Glutamatergic neuron (in vitro differentiated cells): ENCODE measurements at regions not wholly inside any gene's neighbourhood (a gene's known extent, or its start where the extent isn't known, plus 50 kb on each side); places are given as distances from the start of the nearest gene placed in this dataset.

Source experiments
- DNase-seq: peaks from one replicate; pipeline ENCODE4 v3.0.0; 2022
- H3K27ac Mint-ChIP-seq: one replicate; pipeline ENCODE4 v1.8.0; 2020; ENCODE audit warnings: mild to moderate bottlenecking, mixed read lengths, inconsistent platforms; ENCODE audit not compliant: unreplicated experiment
- H3K27me3 Mint-ChIP-seq: one replicate; pipeline ENCODE4 v1.8.0; 2020; ENCODE audit warnings: mild to moderate bottlenecking, moderate library complexity, mixed read lengths, inconsistent platforms; ENCODE audit not compliant: unreplicated experiment
- H3K36me3 Mint-ChIP-seq: one replicate; pipeline ENCODE4 v1.8.0; 2020; ENCODE audit warnings: mild to moderate bottlenecking, mixed read lengths, inconsistent platforms; ENCODE audit not compliant: unreplicated experiment
- H3K4me1 Mint-ChIP-seq: one replicate; pipeline ENCODE4 v1.8.0; 2020; ENCODE audit warnings: mild to moderate bottlenecking, low read depth, mixed read lengths, inconsistent platforms; ENCODE audit not compliant: unreplicated experiment
- H3K4me3 Mint-ChIP-seq: one replicate; pipeline ENCODE4 v1.8.0; 2020; ENCODE audit warnings: mild to moderate bottlenecking, mixed read lengths, inconsistent platforms; ENCODE audit not compliant: unreplicated experiment
- H3K9me3 Mint-ChIP-seq: one replicate; pipeline ENCODE4 v1.8.0; 2020; ENCODE audit warnings: mild to moderate bottlenecking, moderate library complexity, mixed read lengths, inconsistent platforms; ENCODE audit not compliant: unreplicated experiment
- CTCF ChIP-seq: fragments of 200-600 bp; sonication (generic); IDR thresholded peaks from one replicate; pipeline ENCODE4 v1.5.0; 2021; ENCODE audit not compliant: partially characterized antibody, unreplicated experiment

DNA sequence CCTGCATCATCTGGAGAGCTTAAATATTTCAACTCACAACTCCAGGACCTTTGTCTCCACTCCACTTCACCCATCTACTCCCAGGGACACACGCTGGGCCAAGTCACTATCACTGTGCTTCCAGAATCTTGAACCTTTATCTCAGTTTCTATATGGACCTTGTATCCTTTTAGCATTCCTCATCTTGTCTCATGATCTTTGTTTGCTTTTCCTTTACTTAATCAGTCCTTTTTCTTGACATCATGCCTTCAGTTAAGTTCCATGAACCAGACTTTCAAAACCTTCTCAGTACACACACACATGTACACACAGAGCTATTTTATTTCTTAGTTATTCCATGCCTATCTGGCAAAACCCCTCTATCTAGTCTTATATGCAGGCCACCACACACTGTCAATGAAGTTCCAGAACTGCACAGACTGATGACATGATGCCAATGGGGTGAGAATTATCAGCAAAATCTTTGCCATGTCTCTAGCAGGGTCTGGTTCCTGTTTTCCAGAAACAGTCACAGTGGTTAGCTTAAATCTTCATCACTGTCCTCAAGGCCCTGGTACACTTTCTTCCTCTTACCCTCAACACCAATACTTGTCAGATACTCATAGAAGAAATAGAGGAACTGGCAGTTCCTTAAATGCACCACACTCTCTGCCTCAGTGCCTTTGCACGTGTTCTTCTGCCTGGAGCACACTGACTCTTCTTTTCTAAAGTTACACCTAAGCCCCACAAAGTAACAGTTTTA, 77.6 kb upstream of the STARD13 start:
- H3K27me3 Mint-ChIP-seq, result peaks cover 1% of the 10 kb centered on the region
- H3K9me3 Mint-ChIP-seq, result peaks cover 5% of the 10 kb centered on the region
- no peak overlapping the region for H3K27ac Mint-ChIP-seq
- H3K36me3 Mint-ChIP-seq, result peaks cover 8% of the 10 kb centered on the region
- H3K4me3 Mint-ChIP-seq, result no peak overlapping the region
- DNase-seq, result no peak
- no peak for TF ChIP-seq CTCF
- H3K4me1 Mint-ChIP-seq, result no peaks in the 10 kb centered on the region

GRCh38 chr13:33364192-33364591, 78.6 kb upstream of the STARD13 start:
- no peak overlapping the region for H3K27ac Mint-ChIP-seq
- H3K9me3 Mint-ChIP-seq, result peaks cover 5% of the 10 kb centered on the region
- peaks cover 8% of the 10 kb centered on the region for H3K36me3 Mint-ChIP-seq
- no peak overlapping the region for H3K4me3 Mint-ChIP-seq
- TF ChIP-seq CTCF, result no peak
- no peak for DNase-seq
- no peaks in the 10 kb centered on the region for H3K4me1 Mint-ChIP-seq
- H3K27me3 Mint-ChIP-seq, result peaks cover 1% of the 10 kb centered on the region

DNA sequence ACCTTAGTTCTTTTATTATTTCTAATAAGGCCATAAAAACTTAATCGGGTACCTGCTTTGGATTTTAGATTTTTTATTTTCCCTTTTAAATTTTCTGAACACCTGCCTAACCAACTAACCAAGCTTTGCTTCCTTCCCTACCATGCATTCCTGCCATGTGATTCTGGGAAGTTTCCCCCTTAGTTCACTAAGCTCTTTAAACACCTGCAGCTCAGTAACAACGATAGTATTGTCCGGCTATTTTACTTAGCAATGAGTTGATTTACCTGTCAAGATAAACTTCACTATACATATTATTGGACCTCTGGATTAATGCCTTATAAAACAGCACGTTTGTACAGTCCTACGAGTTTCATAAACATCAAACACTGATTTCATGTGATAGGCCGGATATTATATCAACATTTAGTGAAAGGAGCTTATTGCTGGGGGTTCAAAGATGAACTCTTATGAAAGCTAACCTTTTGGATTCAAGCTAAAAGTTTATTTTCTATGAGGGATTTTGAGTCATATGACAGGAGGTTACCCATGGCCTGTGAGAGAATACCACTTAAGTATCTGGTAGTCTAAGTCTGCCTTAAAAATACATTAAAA, 81.0 kb upstream of the STARD13 start:
- no peak overlapping the region for H3K4me3 Mint-ChIP-seq
- peaks cover 4% of the 10 kb centered on the region for H3K36me3 Mint-ChIP-seq
- no peak for DNase-seq
- H3K27ac Mint-ChIP-seq, result no peak overlapping the region
- peaks cover 2% of the 10 kb centered on the region for H3K9me3 Mint-ChIP-seq
- no peak for TF ChIP-seq CTCF
- no peaks in the 10 kb centered on the region for H3K4me1 Mint-ChIP-seq
- H3K27me3 Mint-ChIP-seq, result peaks cover 1% of the 10 kb centered on the region

- H3K4me3 Mint-ChIP-seq, result no peak overlapping the region
- H3K27me3 Mint-ChIP-seq, result no peaks in the 10 kb centered on the region
- peaks cover 2% of the 10 kb centered on the region for H3K9me3 Mint-ChIP-seq
- DNase-seq, result no peak
- H3K4me1 Mint-ChIP-seq, result no peaks in the 10 kb centered on the region
- TF ChIP-seq CTCF, result no peak
- H3K36me3 Mint-ChIP-seq, result no peaks in the 10 kb centered on the region
- no peak overlapping the region for H3K27ac Mint-ChIP-seq
These were observed 81.8 kb upstream of the STARD13 start for GRCh38 chr13:33367171-33367895.

DNA sequence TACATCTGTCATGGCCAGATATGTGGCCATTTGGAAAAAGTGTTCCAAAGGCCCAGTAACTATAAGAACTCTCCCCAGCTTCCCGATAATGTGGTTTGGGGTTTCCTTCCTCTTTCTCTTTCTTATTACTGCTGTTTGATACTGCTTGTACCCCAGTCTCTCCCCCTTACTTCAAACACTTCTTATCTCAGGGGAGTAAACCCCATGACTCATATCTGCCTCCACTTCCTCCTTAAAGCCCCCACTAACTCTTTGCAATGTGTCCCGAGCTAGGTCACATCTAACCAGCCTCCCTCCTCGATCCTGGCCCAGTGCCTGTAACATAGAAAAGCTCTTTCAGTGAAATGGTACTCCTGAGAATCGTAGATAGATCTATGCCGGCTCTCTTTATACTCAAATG, 82.4 kb upstream of the STARD13 start:
- no peak for DNase-seq
- Mint-ChIP-seq H3K27me3 (no peaks in the 10 kb centered on the region), H3K4me1 (no peaks in the 10 kb centered on the region), H3K4me3 (no peak overlapping the region), H3K9me3 (peaks cover 2% of the 10 kb centered on the region), H3K27ac (no peak overlapping the region), H3K36me3 (no peaks in the 10 kb centered on the region)
- no peak for TF ChIP-seq CTCF
